SU-DHL-6 (cell line): ENCODE measurements at regions not wholly inside any gene's neighbourhood (a gene's known extent, or its start where the extent isn't known, plus 50 kb on each side); places are given as distances from the start of the nearest gene placed in this dataset.
"Not testable (repeated sequence)": the region's sequence is repeated elsewhere in the genome, so short reads cannot be mapped to it uniquely, and the experiment has no call there.

ENCODE experiments used
- H2AFZ ChIP-seq: fragments of 200-600 bp; sonication (generic); 2 replicates; pipeline ENCODE4 v1.6.1; 2014; ENCODE audit warnings: low read depth, mild to moderate bottlenecking, moderate library complexity, mixed read lengths, antibody characterized with exemption, low read length; ENCODE audit not compliant: severe bottlenecking
- H3F3A ChIP-seq: fragments of 200-600 bp; shearing (Covaris generic); 2 replicates; pipeline ENCODE4 v1.6.0; 2016; ENCODE audit warnings: antibody characterized with exemption, mild to moderate bottlenecking; ENCODE audit not compliant: insufficient read depth
- H3K27ac ChIP-seq: fragments of 200-600 bp; sonication (generic); 2 replicates; pipeline ENCODE4 v1.5.1; 2016; ENCODE audit warnings: low read depth, mild to moderate bottlenecking, low read length, moderate library complexity, mixed read lengths
- H3K27me3 ChIP-seq: fragments of 200-600 bp; sonication (generic), shearing (Covaris generic); 2 replicates; pipeline ENCODE4 v1.6.0; 2014; ENCODE audit warnings: mild to moderate bottlenecking, low read length
- H3K36me3 ChIP-seq: fragments of 200-600 bp; sonication (generic); 2 replicates; pipeline ENCODE4 v1.6.1; 2014; ENCODE audit warnings: mild to moderate bottlenecking, low read length, mixed read lengths
- H3K4me2 ChIP-seq: fragments of 300-600, 200-600 bp; shearing (Covaris generic), sonication (generic); 2 replicates; pipeline ENCODE4 v1.6.0; 2014; ENCODE audit warnings: low read length, low read depth, mild to moderate bottlenecking; ENCODE audit not compliant: poor library complexity, severe bottlenecking
- H3K4me3 ChIP-seq: fragments of 200-600 bp; sonication (generic); 2 replicates; pipeline ENCODE4 v1.5.1; 2014; ENCODE audit warnings: antibody characterized with exemption, low read length, mild to moderate bottlenecking, mixed read lengths; ENCODE audit not compliant: insufficient read depth, poor library complexity, severe bottlenecking
- H3K79me2 ChIP-seq: fragments of 200-600 bp; sonication (generic); 2 replicates; pipeline ENCODE4 v1.6.1; 2014; ENCODE audit warnings: mild to moderate bottlenecking, low read length, moderate library complexity; ENCODE audit not compliant: insufficient read depth
- H3K9ac ChIP-seq: fragments of 200-600 bp; sonication (generic); 2 replicates; pipeline ENCODE4 v1.7.0; 2014; ENCODE audit warnings: mild to moderate bottlenecking, low read length
- H3K9me2 ChIP-seq: fragments of 200-600 bp; sonication (generic); replicated peaks from 2 replicates; pipeline ENCODE4 v1.6.1; 2014; ENCODE audit warnings: low read length; ENCODE audit not compliant: insufficient read depth
- H3K9me3 ChIP-seq: fragments of 200-600 bp; sonication (generic); 2 replicates; pipeline ENCODE4 v1.6.1; 2014; ENCODE audit warnings: low read length, mixed read lengths; ENCODE audit not compliant: insufficient read depth
- H4K20me1 ChIP-seq: fragments of 200-600 bp; sonication (generic); 2 replicates; pipeline ENCODE4 v1.6.1; 2014; ENCODE audit warnings: low read depth, mild to moderate bottlenecking, antibody characterized with exemption, low read length, moderate library complexity, mixed read lengths
- CTCF ChIP-seq: fragments of 200-600 bp; sonication (generic); IDR thresholded peaks from one replicate; pipeline ENCODE4 v1.5.1; 2017; ENCODE audit warnings: antibody characterized with exemption, mild to moderate bottlenecking, low read length, moderate library complexity; ENCODE audit not compliant: insufficient read depth, poor library complexity, severe bottlenecking
- EZH2phosphoT487 ChIP-seq: fragments of 200-600 bp; sonication (generic), shearing (Covaris generic); conservative IDR thresholded peaks from 2 replicates; pipeline ENCODE4 v1.6.1; 2018; ENCODE audit warnings: mild to moderate bottlenecking, antibody characterized with exemption, low read length, moderate library complexity, mixed read lengths

- no peak overlapping the region for H3K4me3 ChIP-seq
- H3F3A ChIP-seq = no peaks in the 10 kb centered on the region
- no peaks in the 10 kb centered on the region for H3K9me2 ChIP-seq
- no peaks in the 10 kb centered on the region for H3K27me3 ChIP-seq
- H3K4me2 ChIP-seq = no peak overlapping the region
- no peaks in the 10 kb centered on the region for H3K79me2 ChIP-seq
- H2AFZ ChIP-seq = no peak overlapping the region
- H3K27ac ChIP-seq = no peak overlapping the region
- H3K36me3 ChIP-seq = no peaks in the 10 kb centered on the region
- no peaks in the 10 kb centered on the region for H4K20me1 ChIP-seq
- no peaks in the 10 kb centered on the region for H3K9me3 ChIP-seq
- no peak overlapping the region for H3K9ac ChIP-seq
- TF ChIP-seq EZH2phosphoT487 (no peak), CTCF (no peak)
These were observed 272.3 kb upstream of the PLPP4 start for GRCh38 chr10:120184547-120185337.

- Histone ChIP-seq H3K4me3 (no peak overlapping the region), H3K27me3 (no peaks in the 10 kb centered on the region), H4K20me1 (no peaks in the 10 kb centered on the region), H3K27ac (no peak overlapping the region), H3K4me2 (no peak overlapping the region), H3K9ac (no peak overlapping the region), H3K79me2 (no peaks in the 10 kb centered on the region), H3K36me3 (no peaks in the 10 kb centered on the region), H3K9me3 (no peaks in the 10 kb centered on the region), H2AFZ (no peak overlapping the region), H3K9me2 (no peaks in the 10 kb centered on the region), H3F3A (no peaks in the 10 kb centered on the region)
- TF ChIP-seq EZH2phosphoT487 (no peak), CTCF (no peak)
These were observed 270.5 kb upstream of the PLPP4 start for GRCh38 chr10:120186506-120186905.

GRCh38 chr10:120187168-120187567, 269.9 kb upstream of the PLPP4 start:
- not testable (repeated sequence) for H2AFZ ChIP-seq, H3K27ac ChIP-seq, H3K36me3 ChIP-seq, H4K20me1 ChIP-seq, H3K27me3 ChIP-seq, H3K79me2 ChIP-seq, H3K4me3 ChIP-seq, H3K9ac ChIP-seq, H3K4me2 ChIP-seq, H3K9me2 ChIP-seq, H3F3A ChIP-seq, H3K9me3 ChIP-seq

- no peaks in the 10 kb centered on the region for H4K20me1 ChIP-seq
- H3K4me2 ChIP-seq = no peak overlapping the region
- no peak overlapping the region for H3K27ac ChIP-seq
- H3K79me2 ChIP-seq = no peaks in the 10 kb centered on the region
- H3K9me2 ChIP-seq = no peaks in the 10 kb centered on the region
- H3K9ac ChIP-seq = no peak overlapping the region
- H3K36me3 ChIP-seq = no peaks in the 10 kb centered on the region
- TF ChIP-seq CTCF (no peak), EZH2phosphoT487 (no peak)
- H2AFZ ChIP-seq = no peak overlapping the region
- H3F3A ChIP-seq = no peaks in the 10 kb centered on the region
- H3K9me3 ChIP-seq = no peaks in the 10 kb centered on the region
- no peaks in the 10 kb centered on the region for H3K27me3 ChIP-seq
- H3K4me3 ChIP-seq = no peak overlapping the region
These were observed 268.1 kb upstream of the PLPP4 start for GRCh38 chr10:120188950-120189349.
